ENCODE measurements at regions not wholly inside any gene's neighbourhood (a gene's known extent, or its start where the extent isn't known, plus 50 kb on each side); places are given as distances from the start of the nearest gene placed in this dataset.
A peak's percentile ranks its signal among the peaks of the same experiment; 100 is the strongest.

DNA sequence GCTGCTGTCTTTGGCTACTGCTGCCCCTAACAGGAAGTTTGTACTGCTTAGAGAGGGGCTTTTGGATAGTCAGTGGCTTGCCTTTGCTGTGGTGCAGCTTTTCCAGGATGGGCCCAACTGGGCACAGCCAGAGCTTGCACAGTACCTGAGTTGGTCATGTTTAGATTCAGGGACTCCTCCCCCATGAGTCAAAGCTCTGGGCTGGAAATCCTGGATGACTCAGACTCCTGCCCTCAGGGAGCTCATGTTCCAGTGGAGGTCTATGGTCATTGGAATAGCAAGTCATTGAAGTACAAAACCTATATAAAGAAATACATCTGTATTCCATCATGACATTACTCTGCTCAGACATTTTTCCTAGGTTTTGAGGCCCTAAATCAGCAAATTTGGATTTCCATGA, 66.7 kb upstream of the PJA1 start:
- peak; percentile 53 for DNase-seq (ENCODE audit: low read depth)
- TF ChIP-seq, protein P1, sequence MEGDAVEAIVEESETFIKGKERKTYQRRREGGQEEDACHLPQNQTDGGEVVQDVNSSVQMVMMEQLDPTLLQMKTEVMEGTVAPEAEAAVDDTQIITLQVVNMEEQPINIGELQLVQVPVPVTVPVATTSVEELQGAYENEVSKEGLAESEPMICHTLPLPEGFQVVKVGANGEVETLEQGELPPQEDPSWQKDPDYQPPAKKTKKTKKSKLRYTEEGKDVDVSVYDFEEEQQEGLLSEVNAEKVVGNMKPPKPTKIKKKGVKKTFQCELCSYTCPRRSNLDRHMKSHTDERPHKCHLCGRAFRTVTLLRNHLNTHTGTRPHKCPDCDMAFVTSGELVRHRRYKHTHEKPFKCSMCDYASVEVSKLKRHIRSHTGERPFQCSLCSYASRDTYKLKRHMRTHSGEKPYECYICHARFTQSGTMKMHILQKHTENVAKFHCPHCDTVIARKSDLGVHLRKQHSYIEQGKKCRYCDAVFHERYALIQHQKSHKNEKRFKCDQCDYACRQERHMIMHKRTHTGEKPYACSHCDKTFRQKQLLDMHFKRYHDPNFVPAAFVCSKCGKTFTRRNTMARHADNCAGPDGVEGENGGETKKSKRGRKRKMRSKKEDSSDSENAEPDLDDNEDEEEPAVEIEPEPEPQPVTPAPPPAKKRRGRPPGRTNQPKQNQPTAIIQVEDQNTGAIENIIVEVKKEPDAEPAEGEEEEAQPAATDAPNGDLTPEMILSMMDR (conservative IDR thresholded peaks at IDR 0.05; ENCODE audit: control insufficient read depth, insufficient read depth, low read depth, low read length), result no peak
- H3K4me3 ChIP-seq (ENCODE audit: control insufficient read depth, low read depth, low read length), result no peak overlapping the region

DNA sequence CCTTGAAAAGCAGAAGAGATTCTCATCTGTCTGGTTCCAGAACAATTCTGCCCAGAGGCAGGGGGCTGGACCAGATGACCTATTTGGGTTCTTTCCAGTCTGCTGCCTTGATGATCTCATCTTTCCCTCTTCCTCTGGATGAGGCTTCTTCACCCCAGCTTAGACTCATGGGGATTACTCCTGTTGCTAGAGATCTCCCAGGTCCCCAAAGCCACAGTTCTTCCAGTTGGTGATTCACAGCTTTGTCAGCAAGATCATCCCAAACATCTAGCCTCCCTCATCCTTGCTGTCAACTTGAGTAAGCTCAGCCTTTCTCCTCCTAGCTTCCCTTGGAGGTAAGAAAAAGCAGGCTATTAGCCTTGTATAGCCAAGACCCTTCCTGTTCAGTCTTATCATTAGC, 64.2 kb upstream of the PJA1 start:
- TF ChIP-seq, protein P1 (conservative IDR thresholded peaks at IDR 0.05; ENCODE audit: control insufficient read depth, insufficient read depth, low read depth, low read length), result no peak
- H3K4me3 ChIP-seq (ENCODE audit: control insufficient read depth, low read depth, low read length), result no peak overlapping the region
- peak; percentile 84 for DNase-seq (ENCODE audit: low read depth)

DNA sequence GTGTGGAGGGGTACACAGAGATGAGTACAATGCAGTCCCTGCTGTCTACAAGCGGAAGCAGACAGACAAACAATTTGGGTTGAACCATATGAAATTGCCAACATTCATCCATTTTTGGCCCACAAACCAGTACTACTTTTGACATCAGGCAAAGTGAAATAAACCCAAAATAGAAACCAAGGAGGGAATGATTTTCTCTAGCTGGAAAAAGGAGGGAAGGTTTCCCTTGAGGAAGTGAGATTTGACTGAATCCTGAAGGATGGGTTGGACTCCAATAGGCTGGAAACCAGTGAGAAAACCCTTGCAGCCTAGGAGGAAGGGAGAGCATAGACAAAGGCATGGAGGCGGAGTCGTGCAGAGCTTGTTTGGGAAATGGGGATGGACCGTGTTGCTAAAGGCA, 63.5 kb upstream of the PJA1 start:
- no peak overlapping the region for H3K4me3 ChIP-seq (ENCODE audit: control insufficient read depth, low read depth, low read length)
- no peak for DNase-seq (ENCODE audit: low read depth)
- TF ChIP-seq, protein P1 (conservative IDR thresholded peaks at IDR 0.05; ENCODE audit: control insufficient read depth, insufficient read depth, low read depth, low read length), result no peak

DNA sequence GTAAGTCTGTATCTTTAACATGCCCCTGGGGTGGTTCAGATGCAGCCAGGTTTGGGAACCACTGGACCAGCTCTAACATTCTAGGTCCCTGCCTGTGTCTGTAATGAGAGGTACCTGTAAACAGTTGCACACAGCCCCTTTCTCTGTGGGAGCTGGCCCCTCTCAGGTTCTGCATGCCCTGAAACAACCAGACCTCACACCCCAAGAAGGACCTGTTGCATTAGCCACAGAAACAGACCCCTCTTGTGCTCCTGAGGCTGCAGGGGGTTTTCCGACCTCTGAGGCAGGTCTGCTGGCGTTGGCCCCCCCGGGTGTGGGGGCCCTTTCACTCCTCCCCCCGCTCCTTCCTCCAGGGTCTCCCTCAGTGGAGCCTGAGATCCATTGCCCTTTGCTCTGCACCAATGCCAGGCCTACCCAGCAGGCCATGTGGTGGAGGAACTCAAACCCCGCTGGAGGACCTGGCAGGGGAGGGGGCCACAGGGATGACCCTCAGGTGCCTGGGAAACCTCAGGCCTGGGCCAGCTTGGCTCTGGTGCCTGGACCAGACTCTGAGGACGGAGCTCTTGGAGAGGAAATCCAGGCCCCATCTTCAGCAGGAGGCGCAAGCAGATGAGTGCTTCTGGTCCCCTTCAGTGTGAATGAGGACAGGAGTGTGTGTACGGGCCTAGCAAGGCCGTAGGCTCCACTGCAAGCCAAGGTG, 61.4 kb upstream of the PJA1 start:
- no peak for DNase-seq (ENCODE audit: low read depth)
- TF ChIP-seq, protein P1 (conservative IDR thresholded peaks at IDR 0.05; ENCODE audit: control insufficient read depth, insufficient read depth, low read depth, low read length), result no peak
- no peak overlapping the region for H3K4me3 ChIP-seq (ENCODE audit: control insufficient read depth, low read depth, low read length)

DNA sequence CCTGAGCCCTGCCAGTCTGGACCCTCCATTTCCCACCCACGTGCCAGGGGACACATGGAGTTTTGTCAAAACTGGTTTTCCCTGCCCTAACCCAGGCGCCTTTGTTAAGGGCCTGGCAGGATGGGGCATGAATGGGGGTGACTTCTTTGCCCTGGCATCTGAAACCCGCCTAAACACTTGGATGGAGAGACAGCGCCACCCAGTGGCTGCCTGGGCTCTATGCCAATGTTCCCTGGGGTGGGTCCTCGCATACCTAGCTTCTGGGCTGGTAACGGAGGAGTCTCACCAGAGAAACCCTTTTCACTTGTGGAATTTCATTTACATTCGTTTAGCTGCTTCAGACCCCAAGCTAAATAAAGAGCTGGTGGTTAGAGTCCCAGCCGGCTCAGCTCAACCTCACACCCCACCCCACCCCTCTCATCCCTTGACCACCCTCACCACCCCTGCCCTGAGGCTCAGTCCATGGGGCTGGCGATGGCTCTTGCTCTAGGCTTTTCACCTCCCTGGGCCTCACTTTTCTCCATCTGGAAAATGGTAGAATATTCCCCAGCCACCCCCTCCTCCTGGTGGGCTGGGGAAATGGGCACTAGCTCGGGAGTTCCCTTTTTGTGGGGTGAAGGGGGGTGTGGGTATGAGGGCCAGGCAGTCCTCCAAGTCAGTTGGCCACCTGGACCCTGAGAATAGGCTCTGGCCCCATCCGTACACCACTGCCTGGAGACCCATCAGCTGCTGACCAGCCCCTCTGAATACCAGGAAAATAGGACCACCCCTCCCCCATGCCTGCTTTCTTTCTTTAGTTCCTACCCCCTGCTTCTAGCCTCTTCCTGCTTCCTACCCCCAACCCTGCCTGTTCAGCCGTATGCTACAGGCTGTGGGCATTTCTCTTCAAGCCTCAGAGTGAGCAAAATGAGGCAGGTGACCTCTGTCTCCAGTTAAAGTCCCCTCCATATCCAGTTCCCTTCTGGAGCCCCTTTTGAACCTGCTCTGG, 57.1 kb upstream of the PJA1 start:
- DNase-seq (ENCODE audit: low read depth), result peak; percentile 63
- TF ChIP-seq, protein P1 (conservative IDR thresholded peaks at IDR 0.05; ENCODE audit: control insufficient read depth, insufficient read depth, low read depth, low read length), result peak; percentile 70
- H3K4me3 ChIP-seq (ENCODE audit: control insufficient read depth, low read depth, low read length), result no peak overlapping the region

DNA sequence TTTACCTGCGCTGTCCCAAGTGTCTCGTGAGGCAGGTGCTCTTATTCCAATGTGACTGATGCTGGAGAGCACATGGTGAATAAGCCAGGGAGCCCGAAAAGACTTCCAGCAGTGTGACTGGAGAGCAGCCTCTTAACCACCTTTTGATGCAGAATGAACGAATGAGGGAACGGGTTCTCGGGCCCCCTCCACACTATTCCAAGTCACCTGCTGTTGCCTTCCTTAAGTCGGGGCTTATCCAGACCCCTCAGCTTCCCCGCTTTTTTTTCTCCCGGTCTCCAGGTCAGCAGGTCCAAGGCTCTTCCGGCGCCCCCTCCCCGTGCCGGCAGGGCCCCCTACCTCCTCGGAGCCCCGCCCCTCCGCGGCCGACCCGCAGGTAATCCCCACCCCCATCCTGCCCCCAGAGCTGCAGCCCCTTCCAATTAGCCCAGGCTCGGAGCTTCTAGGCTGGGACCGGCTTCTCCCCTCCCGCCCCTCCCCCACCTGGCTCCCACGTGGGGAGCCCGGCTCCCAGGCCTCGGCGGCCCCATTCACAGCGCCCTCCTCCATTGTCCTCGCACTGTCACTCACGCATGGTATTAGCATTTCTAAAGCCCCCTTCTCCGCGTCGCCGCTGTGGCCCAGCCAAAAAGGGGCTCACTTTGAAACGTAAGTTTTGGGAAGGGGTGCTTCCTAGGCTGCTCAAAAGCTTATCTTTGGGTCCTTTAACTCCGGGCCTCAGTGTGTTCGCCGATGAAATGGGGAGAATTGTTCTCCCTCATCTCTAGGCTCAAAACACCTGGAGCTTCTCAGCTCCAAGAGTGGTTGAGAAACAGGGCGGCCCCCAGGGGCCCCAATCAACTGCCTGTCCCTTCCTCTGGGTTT, 56.2 kb upstream of the PJA1 start:
- TF ChIP-seq, protein P1 (conservative IDR thresholded peaks at IDR 0.05; ENCODE audit: control insufficient read depth, insufficient read depth, low read depth, low read length), result no peak
- DNase-seq (ENCODE audit: low read depth), result no peak
- H3K4me3 ChIP-seq (ENCODE audit: control insufficient read depth, low read depth, low read length), result no peak overlapping the region

Data from fibroblast of mammary gland (primary cell).